HG02852 (cell line): ENCODE measurements at regions not wholly inside any gene's neighbourhood (a gene's known extent, or its start where the extent isn't known, plus 50 kb on each side); places are given as distances from the start of the nearest gene placed in this dataset.

Source experiments
- ATAC-seq: cut with Tn5 transposase; IDR thresholded peaks from one replicate; pipeline ENCODE4 v1.9.1; 2021; ENCODE audit warnings: mild to moderate bottlenecking, moderate library complexity; ENCODE audit not compliant: unreplicated experiment

DNA sequence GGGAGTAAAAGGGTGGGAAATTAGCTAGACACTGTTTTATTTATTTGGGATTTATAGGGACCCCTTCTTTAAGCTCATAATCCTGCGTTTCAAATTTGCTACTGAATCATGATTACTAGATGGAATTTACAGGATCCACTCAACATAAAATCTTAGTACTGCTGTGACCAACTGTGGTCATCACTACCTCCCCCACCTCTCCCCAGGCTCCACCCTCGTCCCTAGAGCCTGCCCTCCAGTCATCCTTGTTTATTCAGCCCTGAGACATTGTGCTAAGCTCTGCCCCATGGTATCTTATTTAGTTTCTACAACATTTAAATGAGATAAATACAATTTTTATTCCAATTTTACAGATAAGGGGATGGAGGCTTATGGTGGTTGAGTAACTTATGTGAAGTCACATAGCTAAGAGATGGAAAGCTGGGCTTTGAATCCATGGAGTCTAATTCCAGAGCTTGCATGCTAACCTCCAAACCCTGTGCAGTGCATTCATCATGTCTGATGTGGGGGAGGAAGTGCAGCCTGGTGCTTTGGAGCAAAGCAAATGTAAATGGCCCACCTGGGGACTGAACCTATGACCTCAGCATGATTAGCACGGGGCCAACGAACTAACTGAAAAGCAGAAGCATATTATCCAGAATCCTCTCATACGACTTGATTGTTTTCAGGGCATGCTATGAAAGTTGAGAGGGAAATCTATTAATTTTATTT, 502.4 kb downstream of the TMEM182 start:
- ATAC-seq: no peak

DNA sequence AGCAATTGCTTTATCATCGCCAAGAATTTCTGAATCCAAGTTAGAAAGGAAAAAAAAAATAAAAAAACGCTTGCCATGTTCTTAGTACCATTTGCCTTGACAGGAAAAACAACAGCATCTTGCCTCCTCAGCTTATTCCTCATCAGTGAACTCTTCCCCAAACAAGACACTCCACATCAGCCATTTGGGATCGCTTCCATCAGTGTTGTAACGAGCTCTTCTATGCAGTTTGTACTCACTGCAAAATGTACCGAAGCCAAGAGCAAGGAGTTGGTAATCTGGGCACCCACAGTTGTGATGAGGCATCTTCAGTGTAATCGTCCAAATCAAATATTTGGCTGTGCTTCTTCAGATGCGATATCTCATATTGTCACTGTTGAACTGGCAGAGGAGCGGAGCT, 503.7 kb downstream of the TMEM182 start:
- no peak for ATAC-seq

DNA sequence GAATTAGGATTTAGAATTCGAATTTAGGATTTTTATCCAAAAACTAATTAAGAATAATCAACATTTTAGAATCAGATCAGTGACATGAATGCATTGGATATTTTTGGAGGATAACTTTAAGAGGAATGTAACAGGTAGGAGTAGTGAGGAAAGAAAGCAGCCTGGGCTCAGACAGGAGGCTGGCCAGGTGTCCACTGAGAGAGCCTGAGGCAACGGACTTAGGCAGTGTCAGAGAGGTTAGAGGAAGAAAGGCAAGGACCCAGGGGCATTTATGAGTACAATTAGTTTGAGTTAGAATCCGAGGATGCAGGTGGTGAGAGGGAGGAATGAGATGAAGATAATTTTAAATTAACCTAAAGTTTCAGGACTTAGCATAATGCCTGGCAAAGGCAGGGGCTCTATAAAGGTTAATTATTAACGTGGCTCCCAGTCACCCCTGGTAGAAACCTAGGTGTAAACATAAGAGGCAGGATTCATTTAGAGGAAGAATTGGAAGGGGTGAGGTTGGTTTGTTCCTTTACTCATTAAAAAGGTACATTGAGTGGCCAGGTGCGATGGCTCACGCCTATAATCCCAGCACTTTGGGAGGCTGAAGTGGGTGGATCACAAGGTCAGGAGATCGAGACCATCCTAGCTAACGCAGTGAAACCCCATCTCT, 507.1 kb downstream of the TMEM182 start:
- ATAC-seq: no peak

DNA sequence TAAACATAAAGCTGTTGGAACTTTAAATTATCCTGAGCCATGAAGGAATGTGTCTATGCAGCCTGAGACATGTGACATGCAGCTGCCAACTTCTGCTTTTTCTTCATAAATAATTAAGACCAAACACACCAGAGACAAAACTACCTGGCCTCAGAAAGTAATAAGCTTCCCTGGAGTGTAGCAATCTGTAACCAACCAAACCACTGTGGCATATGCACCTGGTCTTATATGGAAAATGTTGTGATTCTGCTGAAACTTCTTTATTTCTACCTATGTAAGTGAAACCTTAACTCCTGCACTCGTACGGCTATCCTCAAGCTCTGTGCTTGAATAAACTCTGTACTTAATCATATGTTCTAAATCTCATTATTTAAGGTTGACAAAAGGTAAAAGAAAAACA, 515.0 kb downstream of the TMEM182 start:
- no peak for ATAC-seq

DNA sequence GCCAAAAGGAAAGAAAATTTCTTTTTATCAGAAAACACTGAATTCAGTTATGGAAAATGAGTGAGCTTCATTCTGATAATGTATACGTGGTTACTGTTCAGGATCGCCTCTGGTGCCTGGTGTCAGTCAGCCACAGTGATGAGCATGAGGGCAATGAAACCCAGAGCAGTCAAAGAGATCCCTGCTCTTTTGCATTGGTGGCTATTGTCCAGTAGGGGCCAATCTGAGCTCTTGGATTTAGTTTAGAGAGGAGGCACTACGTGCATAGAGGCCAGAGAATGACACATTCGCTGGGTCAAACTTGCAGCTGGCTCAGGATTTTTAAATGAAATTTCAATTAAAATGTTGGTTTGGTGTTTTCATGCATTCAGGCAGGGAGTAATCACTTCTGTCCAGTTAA, 522.9 kb downstream of the TMEM182 start:
- no peak for ATAC-seq

DNA sequence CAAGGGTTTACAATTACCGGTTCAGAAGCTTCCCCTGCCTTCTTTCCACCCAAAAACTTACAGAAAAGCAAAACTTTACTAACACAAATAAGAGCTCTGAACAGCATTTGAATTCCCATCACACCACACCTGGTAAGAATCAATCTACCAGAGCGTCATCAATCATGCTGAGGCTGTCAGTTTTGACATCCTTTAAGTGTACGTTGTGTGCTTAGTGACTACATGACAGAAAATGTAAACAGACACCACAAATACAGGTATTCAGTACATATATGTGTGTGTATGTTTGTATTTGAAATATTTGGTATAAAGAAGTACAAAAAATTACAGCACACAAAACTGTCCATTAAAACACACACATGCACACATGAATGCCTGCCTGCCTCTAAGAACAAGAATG, 523.5 kb downstream of the TMEM182 start:
- no peak for ATAC-seq

DNA sequence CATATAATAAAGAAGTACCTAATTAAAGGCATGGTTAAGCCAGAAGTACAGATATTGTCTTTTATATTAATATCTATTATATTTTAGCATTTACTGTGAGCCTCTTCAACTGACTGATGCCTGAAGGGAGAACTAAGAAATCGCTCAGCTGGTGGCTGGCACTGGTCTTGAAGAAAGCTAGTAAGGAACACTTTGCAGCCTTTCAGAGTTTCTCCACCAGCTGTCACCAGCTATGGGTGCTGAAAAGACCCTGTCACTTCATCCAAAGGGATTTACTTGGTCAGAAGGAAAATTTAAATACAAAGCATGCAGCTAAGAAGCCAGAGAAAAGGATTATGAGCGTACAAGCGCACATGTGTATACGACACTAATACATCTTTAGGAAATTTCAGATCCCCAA, 525.9 kb downstream of the TMEM182 start:
- no peak for ATAC-seq

DNA sequence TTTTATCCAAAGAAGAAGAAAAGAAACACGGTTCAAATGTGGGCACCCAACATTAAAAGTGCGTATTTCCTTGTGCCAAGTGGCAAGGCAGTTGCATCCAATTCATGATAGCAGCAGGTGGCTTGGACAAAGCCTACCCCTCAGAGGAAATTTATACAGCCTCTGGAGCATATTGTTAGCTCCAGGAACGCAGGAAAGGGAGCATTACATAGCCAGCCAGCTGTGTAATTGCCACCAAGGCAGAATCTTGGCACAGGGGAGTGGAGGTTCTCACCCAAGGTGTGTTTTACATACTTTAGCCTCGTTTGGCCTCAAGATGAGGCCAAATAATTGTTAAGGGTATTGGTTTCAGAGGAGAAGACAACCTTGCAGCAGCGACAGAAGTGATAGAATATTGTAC, 526.9 kb downstream of the TMEM182 start:
- no peak for ATAC-seq

DNA sequence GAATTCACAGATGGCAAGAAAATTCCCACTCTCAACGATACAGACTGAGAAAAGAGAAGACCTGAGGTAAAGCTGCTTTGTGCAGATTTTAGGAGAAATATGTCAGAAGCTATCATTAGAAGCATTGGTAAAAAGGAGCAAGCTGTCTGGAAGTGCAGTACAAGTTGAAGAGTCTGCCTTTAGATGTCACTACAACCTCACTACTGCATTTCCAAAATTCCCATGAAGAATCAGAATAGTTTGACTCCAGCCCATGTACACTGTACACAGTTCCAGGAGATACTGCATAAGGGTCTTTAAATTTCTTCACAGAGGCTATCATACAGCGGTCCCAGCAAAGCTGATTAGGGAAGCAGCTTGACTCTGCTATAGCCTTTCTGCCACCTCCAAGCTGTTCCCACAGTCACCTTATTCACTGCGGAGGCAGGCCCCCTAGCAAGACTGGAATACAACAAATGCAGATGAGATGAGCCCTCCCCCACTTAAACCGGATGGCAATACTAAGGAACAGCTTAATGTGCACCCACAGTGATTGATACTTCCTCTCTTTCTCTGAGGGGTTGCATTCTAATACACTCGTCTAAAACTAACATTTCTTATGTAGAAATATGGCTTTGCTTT, 527.4 kb downstream of the TMEM182 start:
- ATAC-seq: no peak

DNA sequence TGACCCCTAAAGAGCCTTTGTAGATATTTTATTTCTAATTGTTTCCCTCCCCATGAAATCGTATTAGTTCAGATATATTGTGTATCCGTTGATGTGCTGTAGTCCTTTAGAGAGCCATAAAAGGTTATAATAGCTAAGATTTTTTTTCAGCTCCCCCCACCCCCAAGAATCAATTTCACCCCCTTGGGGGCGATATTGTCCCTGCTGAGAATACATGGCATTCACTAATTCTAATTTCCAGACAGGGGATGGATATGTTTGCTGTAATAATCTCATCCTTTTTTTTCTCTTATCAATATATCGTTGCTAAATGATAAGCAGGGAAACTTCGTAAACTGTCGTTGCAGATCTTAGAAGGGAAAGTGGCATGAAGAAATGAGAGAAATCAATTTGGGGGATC, 530.7 kb downstream of the TMEM182 start:
- no peak for ATAC-seq

DNA sequence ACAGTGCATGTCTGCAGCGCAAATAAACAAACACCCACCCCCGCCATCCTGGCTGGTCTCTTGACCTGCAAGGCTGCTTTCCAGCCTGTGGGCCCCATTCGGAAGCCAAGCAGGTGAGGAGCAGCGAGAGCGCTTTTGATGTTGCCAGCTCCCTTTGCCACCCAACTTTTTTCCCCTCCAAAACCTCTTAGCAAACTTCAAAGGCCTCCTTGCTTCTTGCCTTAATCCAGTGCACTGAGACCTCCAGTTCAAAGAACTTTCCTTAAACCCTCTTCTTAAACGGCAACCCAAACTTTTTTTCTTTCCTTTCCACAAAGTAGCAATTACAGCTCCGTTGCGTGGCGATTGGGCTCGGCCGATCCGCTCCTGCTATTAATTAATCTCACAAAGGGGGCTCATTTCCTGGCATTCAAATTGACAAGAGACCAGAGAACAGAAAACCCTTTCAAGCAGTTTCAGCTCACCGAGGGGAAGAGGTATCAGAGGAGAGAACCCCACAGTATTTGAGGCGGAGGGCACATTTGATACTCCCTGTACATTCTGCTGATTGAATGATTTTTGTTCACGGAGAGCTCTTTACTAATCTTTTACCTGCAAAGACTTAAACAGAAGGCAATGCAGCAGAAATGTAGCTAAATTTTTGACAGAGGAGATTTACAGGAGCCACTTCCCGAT, 531.4 kb downstream of the TMEM182 start:
- ATAC-seq: no peak

DNA sequence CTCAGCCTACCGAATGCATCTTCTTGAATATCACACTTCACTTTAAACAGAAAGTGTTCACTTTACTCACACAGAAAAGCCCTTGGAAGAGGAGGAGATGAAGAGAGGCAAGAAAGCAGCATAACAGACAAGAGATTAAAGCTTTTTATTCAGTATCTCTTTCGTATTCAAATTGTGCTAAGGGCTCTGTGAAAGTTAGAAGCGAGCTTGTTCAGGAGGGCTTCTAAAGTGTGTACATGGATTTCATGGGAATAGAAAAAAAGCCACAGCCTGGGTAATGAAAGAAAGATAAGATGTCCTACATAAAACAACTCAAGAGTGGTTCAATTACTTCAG, 531.9 kb downstream of the TMEM182 start:
- ATAC-seq: no peak

DNA sequence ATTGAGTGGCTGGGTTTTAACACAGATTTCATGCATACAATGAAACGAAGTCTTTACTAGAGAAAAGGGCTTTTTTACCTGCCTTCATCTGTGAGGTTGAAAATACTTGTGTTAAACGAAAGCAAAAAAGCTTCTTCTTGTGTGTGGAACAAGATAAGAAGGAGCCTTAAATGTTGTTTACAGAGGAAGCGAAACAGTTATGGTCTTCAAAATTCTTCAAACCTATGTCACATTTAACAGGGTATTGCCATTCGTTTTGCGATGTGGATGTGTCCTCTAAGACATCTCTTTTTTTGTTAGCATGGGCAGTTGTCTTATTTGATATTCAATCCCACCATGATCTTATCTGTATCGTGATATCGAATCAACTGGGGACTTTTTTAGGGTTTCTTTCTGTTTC, 532.6 kb downstream of the TMEM182 start:
- no peak for ATAC-seq

DNA sequence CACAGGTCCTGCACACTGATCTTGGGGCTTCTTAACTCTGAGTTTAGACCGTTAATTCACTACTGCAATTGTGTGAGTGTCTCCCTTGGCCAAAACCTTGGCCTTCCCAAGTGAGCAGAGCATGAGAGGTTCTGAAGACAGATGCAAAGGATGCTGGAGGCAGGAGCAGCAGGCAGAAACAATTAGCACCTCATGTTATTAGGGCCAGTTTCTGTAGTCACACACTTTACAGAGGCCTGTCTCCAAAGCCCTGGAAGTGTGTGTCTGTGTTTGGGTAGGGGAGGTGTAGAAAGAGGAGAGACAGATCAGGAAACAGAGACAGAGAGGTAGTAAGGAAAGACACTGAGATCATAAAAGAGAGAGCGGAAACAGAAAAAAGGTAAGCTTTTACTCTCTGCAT, 533.8 kb downstream of the TMEM182 start:
- no peak for ATAC-seq

DNA sequence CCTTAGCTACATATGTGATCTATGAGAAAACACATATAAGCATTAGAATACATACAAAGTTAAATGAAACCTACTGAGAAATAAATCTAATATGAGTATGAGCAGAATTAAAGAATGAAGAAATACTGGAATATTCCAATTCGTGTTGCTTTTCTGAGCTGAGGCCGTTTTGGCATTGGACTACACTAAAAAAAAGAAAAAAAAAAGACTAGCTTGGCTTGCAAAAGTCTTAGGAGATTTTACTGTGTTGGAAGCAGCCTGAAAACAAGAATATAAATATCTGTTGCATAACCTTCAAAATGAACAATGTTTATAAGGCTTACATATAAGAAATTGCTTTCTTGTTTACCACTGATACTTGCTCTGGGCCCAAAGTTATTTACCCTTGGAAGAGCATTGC, 562.8 kb downstream of the TMEM182 start:
- no peak for ATAC-seq

DNA sequence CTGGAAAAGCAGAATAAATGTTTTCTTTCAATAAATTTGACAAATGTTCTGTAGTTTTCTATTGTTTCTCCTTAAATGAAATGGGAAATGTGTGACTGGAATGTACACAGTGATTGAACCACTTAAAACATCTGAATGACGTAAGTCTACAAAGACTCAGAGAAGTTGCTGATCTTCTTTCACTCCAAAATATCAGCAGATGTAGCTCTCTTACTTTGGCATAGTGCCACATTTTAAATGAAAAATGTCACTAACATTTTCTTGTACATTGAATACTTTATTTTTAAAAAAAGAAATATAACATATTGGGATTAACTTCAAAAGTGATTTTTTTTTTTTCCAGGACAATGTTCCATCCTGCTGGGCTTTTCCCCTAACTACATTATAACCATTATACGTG, 565.6 kb downstream of the TMEM182 start:
- no peak for ATAC-seq

DNA sequence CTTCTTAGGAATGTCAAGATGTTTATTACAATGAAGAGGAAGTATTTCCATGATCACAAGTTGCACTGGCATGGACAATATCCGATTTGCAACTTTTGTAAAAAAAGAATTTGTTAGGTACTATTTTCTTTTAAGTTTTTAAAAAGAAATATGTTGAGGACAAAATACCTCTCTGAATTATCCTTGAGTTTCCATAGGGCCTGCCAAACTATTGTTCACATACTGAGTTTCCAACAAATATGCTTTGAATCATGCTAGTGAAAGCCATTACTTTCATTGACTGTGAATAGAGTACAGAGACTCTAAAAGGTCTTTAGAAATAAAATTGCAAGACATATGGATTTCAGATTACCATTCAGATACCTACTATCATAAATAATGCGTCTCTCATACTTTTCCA, 566.1 kb downstream of the TMEM182 start:
- ATAC-seq: no peak

DNA sequence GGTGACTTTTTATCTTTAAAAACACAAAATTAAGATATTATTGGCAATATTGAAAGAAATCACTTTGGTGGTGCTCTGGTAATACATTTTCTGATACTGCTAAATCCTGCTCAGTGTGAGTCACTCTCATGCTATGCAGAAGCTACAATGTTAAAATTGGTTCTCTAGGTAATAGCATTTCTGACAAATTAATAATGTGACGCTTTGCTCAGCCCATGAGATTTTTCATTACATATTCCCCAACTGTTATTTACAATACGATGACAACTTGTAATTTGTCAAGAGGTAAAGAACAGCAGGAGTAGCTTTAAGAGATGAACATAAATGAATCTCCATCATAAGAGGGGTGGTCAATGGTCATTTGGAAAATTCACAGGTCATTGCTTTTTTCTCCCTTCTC, 573.6 kb downstream of the TMEM182 start:
- no peak for ATAC-seq

DNA sequence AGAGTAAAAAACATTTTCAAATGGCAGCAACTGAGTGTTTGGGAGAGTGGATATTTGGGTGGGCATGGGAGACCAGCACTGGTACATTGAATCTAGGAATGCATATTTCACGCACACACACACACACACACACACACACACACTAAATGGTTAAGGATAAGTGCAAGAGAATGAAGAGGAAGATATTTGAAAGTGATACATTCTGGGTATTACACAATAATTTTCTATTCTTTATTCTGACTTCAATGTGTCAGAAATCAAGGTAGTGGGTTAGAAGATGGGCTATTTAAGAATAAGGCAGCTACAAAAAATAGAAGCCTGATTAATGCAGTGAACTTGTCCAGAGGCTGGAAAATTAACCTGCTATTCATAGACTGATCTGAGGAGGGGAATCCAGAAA, 577.0 kb downstream of the TMEM182 start:
- ATAC-seq: no peak

DNA sequence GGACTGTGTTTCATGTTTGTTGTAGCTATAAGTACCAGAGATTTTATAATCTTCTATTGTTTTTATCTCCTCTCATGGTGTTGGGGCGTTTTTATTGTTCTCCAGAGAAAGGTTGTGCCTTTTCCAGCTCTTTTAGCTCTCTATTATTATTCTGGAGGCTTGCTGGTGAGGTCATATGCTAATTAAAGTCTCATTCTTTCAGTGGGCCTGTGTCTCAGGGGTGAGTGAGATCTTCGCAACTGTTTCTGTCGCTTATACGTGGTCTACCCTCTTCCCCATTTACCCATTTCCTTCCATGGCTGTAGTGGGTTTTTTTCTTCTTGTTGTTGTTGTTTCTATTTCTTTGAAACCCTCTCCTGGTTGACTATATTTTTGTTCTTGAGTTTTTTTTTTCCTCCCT, 584.9 kb downstream of the TMEM182 start:
- ATAC-seq: no peak

DNA sequence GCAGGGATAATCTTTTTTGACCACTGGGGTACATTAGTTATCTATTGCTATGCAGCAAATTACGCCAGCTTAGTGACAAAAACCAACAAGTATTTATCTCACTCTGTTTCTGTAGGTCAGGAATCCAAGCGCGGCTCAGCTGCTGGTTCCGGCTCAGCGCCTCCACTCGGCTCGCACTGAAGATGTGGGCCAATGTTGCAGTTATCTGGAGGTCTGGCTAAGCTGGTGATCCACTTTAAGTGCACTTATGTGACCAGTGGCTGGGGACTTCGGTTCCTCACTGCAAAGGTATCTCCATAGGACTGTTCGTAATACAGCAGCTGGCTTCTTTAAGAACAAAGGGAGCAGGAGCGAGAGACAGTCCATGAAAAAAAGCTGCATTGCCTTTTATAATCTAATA, 591.9 kb downstream of the TMEM182 start:
- no peak for ATAC-seq

DNA sequence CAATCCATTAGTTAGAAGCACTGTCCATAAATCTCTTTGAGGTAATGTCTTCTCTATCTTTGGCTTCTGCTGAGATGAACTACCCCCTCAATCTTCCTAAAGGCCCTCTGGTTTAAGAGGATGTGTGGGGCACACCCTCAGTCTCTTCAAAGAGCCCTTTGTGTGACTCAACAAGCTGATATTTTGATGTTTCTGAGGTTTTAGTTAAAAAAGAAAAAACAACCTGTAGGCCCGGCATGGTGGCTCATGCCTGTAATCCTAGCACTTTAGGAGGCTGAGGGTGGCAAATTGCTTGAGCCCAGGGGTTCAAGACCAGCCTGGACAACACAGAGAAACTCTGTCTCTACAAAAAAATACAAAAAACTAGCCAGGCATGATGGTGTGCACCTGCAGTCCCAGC, 593.5 kb downstream of the TMEM182 start:
- ATAC-seq: no peak
